Frontal cortex (tissue), 3 donors: ENCODE measurements at regions not wholly inside any gene's neighbourhood (a gene's known extent, or its start where the extent isn't known, plus 50 kb on each side); places are given as distances from the start of the nearest gene placed in this dataset.
"Not testable (repeated sequence)": the region's sequence is repeated elsewhere in the genome, so short reads cannot be mapped to it uniquely, and the experiment has no call there.

ENCODE experiments used
- DNase-seq, 2 donors: peaks; one replicate each; pipeline ENCODE4 v3.0.0; 2012; ENCODE audit warnings: low spot score in 2 of 2
- FAIRE-seq: peaks from 2 replicates; lab custom pipeline; 2012; peaks lifted over from hg19 to GRCh38; lab: Jason Lieb, UNC
- donor health status: control.
- donor health status: control.
- donor health status: control.

- FAIRE-seq = no peak
- DNase-seq = no peak
These were observed 1406.0 kb downstream of the RPA4 start for GRCh38 chrX:98289726-98290125.

GRCh38 chrX:98294310-98294709 lies 1410.6 kb downstream of the RPA4 start:
- FAIRE-seq (no peak), DNase-seq (no peak)

GRCh38 chrX:98296129-98296528 lies 1412.4 kb downstream of the RPA4 start:
- DNase-seq (no peak), FAIRE-seq (no peak)

GRCh38 chrX:98299785-98300184 lies 1416.1 kb downstream of the RPA4 start:
- FAIRE-seq = no peak
- no peak for DNase-seq

- FAIRE-seq, DNase-seq: not testable (repeated sequence)
These were observed 1416.8 kb downstream of the RPA4 start for GRCh38 chrX:98300536-98300935.

- FAIRE-seq = no peak
- no peak for DNase-seq
These were observed 1447.7 kb downstream of the RPA4 start for GRCh38 chrX:98331407-98331806.

GRCh38 chrX:98338544-98338943 lies 1454.8 kb downstream of the RPA4 start:
- FAIRE-seq = no peak
- DNase-seq = no peak

- FAIRE-seq = no peak
These were observed 1467.2 kb downstream of the RPA4 start for GRCh38 chrX:98350940-98351339.

GRCh38 chrX:98357146-98357545 lies 1473.4 kb downstream of the RPA4 start:
- no peak for DNase-seq
- FAIRE-seq = no peak

More at GRCh38 chrX:98350940-98351339, 1467.2 kb downstream of the RPA4 start:
- DNase-seq = no peak

- FAIRE-seq (no peak), DNase-seq (no peak)
These were observed 1478.9 kb downstream of the RPA4 start for GRCh38 chrX:98362630-98363029.

- DNase-seq = no peak
- FAIRE-seq = no peak
These were observed 1488.3 kb downstream of the RPA4 start for GRCh38 chrX:98371994-98372393.

GRCh38 chrX:98379134-98379533 lies 1495.4 kb downstream of the RPA4 start:
- no peak for DNase-seq

GRCh38 chrX:98380106-98380505 lies 1496.4 kb downstream of the RPA4 start:
- DNase-seq = no peak
- no peak for FAIRE-seq

More at GRCh38 chrX:98379134-98379533, 1495.4 kb downstream of the RPA4 start:
- FAIRE-seq = no peak

- no peak for FAIRE-seq
- DNase-seq = no peak
These were observed 1496.8 kb downstream of the RPA4 start for GRCh38 chrX:98380556-98380955.

GRCh38 chrX:98398542-98398941 lies 1514.8 kb downstream of the RPA4 start:
- DNase-seq = no peak
- FAIRE-seq = no peak

- FAIRE-seq = no peak
- no peak for DNase-seq
These were observed 1521.7 kb downstream of the RPA4 start for GRCh38 chrX:98405376-98405775.

GRCh38 chrX:98407584-98407983 lies 1523.9 kb downstream of the RPA4 start:
- FAIRE-seq (no peak), DNase-seq (no peak)

GRCh38 chrX:98409867-98410266 lies 1526.2 kb downstream of the RPA4 start:
- DNase-seq = no peak
- FAIRE-seq = no peak

GRCh38 chrX:98412058-98412457 lies 1528.3 kb downstream of the RPA4 start:
- DNase-seq = no peak
- no peak for FAIRE-seq

GRCh38 chrX:98422536-98422935 lies 1538.8 kb downstream of the RPA4 start:
- FAIRE-seq = no peak

GRCh38 chrX:98432413-98432812 lies 1548.7 kb downstream of the RPA4 start:
- FAIRE-seq = no peak

More at GRCh38 chrX:98422536-98422935, 1538.8 kb downstream of the RPA4 start:
- no peak for DNase-seq

GRCh38 chrX:98448524-98448923 lies 1564.8 kb downstream of the RPA4 start:
- no peak for FAIRE-seq
- no peak for DNase-seq

More at GRCh38 chrX:98432413-98432812, 1548.7 kb downstream of the RPA4 start:
- no peak for DNase-seq

- no peak for DNase-seq
- no peak for FAIRE-seq
These were observed 1568.7 kb downstream of the RPA4 start for GRCh38 chrX:98452456-98452855.
